HEK293 (cell line): ENCODE measurements at regions not wholly inside any gene's neighbourhood (a gene's known extent, or its start where the extent isn't known, plus 50 kb on each side); places are given as distances from the start of the nearest gene placed in this dataset.

ENCODE experiments used
- MEIS1 ChIP-seq: sonication (generic); formaldehyde crosslinking; IDR thresholded peaks from 2 replicates; pipeline ENCODE4 v1.8.1; 2022; ENCODE audit warnings: missing genetic modification reagents, mild to moderate bottlenecking, borderline replicate concordance
- ZBTB17 ChIP-seq: fragments of 450-650 bp; formaldehyde crosslinking; IDR thresholded peaks from 2 replicates; pipeline ENCODE4 v1.5.1; 2016; ENCODE audit warnings: missing biosample characterization, missing genetic modification characterization
- ZBTB8A ChIP-seq: fragments of 450-650 bp; formaldehyde crosslinking; IDR thresholded peaks from 2 replicates; pipeline ENCODE4 v1.5.1; 2016; ENCODE audit warnings: missing biosample characterization, missing genetic modification characterization
- ZNF121 ChIP-seq: fragments of 450-650 bp; formaldehyde crosslinking; IDR thresholded peaks from 2 replicates; pipeline ENCODE4 v1.5.1; 2016; ENCODE audit warnings: missing biosample characterization, missing genetic modification characterization
- ZNF19 ChIP-seq: fragments of 450-650 bp; formaldehyde crosslinking; IDR thresholded peaks from 2 replicates; pipeline ENCODE4; 2016; ENCODE audit warnings: missing biosample characterization, missing genetic modification characterization, low read depth
- TF ChIP-seq, protein P1 (sequence below): fragments of 450-650 bp; formaldehyde crosslinking; IDR thresholded peaks from 2 replicates; pipeline ENCODE4 v1.5.1; 2016; ENCODE audit warnings: missing biosample characterization, missing genetic modification characterization, low read depth
- TF ChIP-seq, protein P2 (sequence below): fragments of 450-650 bp; formaldehyde crosslinking; IDR thresholded peaks from 2 replicates; pipeline ENCODE4 v1.5.1; 2016; ENCODE audit warnings: missing biosample characterization, missing genetic modification characterization

DNA sequence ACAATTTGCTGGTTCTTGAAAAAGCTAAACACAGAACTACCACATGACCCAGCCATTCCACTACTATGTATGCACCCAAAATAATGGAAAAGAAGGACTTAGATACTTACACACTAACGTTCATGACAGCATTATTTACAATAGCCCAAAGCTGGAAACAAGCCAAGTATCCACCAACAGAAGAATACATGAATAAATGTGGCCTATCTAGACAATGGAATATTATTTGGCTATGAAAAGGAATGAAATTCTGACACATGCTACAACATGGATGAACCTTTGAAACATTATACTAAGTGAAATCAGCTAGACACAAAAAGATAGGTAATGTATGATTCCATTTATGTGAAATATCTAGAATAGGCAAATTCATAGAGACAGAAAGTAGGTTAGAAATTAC, 67.4 kb upstream of the EXOC4 start:
- TF ChIP-seq ZNF121 (tag by site-specific recombination) (no peak), ZBTB17 (tag by site-specific recombination) (no peak), ZNF19 (no peak), MEIS1 (no peak), ZBTB8A (tag by site-specific recombination) (no peak)
- TF ChIP-seq, protein P1, sequence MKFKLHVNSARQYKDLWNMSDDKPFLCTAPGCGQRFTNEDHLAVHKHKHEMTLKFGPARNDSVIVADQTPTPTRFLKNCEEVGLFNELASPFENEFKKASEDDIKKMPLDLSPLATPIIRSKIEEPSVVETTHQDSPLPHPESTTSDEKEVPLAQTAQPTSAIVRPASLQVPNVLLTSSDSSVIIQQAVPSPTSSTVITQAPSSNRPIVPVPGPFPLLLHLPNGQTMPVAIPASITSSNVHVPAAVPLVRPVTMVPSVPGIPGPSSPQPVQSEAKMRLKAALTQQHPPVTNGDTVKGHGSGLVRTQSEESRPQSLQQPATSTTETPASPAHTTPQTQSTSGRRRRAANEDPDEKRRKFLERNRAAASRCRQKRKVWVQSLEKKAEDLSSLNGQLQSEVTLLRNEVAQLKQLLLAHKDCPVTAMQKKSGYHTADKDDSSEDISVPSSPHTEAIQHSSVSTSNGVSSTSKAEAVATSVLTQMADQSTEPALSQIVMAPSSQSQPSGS: no peak
- TF ChIP-seq, protein P2, sequence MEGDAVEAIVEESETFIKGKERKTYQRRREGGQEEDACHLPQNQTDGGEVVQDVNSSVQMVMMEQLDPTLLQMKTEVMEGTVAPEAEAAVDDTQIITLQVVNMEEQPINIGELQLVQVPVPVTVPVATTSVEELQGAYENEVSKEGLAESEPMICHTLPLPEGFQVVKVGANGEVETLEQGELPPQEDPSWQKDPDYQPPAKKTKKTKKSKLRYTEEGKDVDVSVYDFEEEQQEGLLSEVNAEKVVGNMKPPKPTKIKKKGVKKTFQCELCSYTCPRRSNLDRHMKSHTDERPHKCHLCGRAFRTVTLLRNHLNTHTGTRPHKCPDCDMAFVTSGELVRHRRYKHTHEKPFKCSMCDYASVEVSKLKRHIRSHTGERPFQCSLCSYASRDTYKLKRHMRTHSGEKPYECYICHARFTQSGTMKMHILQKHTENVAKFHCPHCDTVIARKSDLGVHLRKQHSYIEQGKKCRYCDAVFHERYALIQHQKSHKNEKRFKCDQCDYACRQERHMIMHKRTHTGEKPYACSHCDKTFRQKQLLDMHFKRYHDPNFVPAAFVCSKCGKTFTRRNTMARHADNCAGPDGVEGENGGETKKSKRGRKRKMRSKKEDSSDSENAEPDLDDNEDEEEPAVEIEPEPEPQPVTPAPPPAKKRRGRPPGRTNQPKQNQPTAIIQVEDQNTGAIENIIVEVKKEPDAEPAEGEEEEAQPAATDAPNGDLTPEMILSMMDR: no peak
